Fibroblast of the aortic adventitia (primary cell): ENCODE measurements at regions not wholly inside any gene's neighbourhood (a gene's known extent, or its start where the extent isn't known, plus 50 kb on each side); places are given as distances from the start of the nearest gene placed in this dataset. TPM values are rescaled to one million over a fixed set of nuclear protein-coding genes. Genes with fewer than 3 reads are reported as not detected.
A peak's percentile ranks its signal among the peaks of the same experiment; 100 is the strongest.

ENCODE experiments used
- DNase-seq: peaks from one replicate; pipeline ENCODE4 v3.0.0-alpha.2; 2010; ENCODE audit warnings: low read depth
- H3K4me3 ChIP-seq: 2 replicates; pipeline ENCODE4 v1.5.1; 2011; ENCODE audit warnings: low read depth, mild to moderate bottlenecking, control low read depth, low read length, moderate library complexity
- CTCF ChIP-seq: IDR thresholded peaks from 2 replicates; pipeline ENCODE4 v1.5.1; 2011; ENCODE audit warnings: mild to moderate bottlenecking, low read length, control low read depth, inconsistent platforms; ENCODE audit not compliant: insufficient read depth
- small RNA-seq: library from RNA; depleted of rRNA; stranded (forward); fragments of <200 nt; gene quantifications from one replicate; pipeline ENCODE3, GENCODE V24; 2012

GRCh38 chr13:31978021-31978420 is 53.6 kb upstream of the FRY start:
- peak; percentile 31 for DNase-seq
- H3K4me3 ChIP-seq = no peak overlapping the region
- TF ChIP-seq CTCF = no peak

- no peak for TF ChIP-seq CTCF
- no peak for DNase-seq
- no peak overlapping the region for H3K4me3 ChIP-seq
Observed at GRCh38 chr13:31980830-31981229, 50.7 kb upstream of the FRY start.

Small RNA genes lying in the stretch of these regions (small RNA-seq; reads per million reads assigned to genes)
- not detected for gene RF00017
